Endothelial cell of umbilical vein (primary cell): ENCODE measurements at regions not wholly inside any gene's neighbourhood (a gene's known extent, or its start where the extent isn't known, plus 50 kb on each side); places are given as distances from the start of the nearest gene placed in this dataset.

Experiments
- BruUV-seq: library from RNA; stranded (reverse); fragments of 400-500 nt; replicated peaks from 2 replicates; lab custom pipeline; 2021; lab: Mats Ljungman, UMichigan
- CTCF ChIA-PET: fragments of 300-600, 350-600 bp; sonication (Branson Sonifier 250); formaldehyde crosslinking; loops from one replicate; lab custom pipeline; 2021; ENCODE audit warnings: antibody characterized with exemption, inconsistent platforms; lab: Charles Lee
- POLR2A ChIA-PET: fragments of 300-600, 350-600 bp; sonication (Branson Sonifier 250); formaldehyde crosslinking; loops from one replicate; lab custom pipeline; 2021; ENCODE audit warnings: antibody characterized with exemption, inconsistent platforms; lab: Charles Lee
- DNase-seq: peaks from one replicate; pipeline ENCODE4 v3.0.0-alpha.2; 2011; ENCODE audit warnings: low read depth, low spot score
- FAIRE-seq: peaks from 2 replicates; lab custom pipeline; 2011; peaks lifted over from hg19 to GRCh38; lab: Jason Lieb, UNC
- H2AFZ ChIP-seq: 2 replicates; pipeline ENCODE4 v1.6.0; 2012; ENCODE audit warnings: low read depth, low read length, control low read depth, inconsistent platforms
- H3K27ac ChIP-seq: 2 replicates; pipeline ENCODE4 v1.5.1; 2011; ENCODE audit warnings: low read depth, mild to moderate bottlenecking, control low read depth, low read length, moderate library complexity; ENCODE audit not compliant: insufficient read depth
- H3K27me3 ChIP-seq, 2 experiments: 2 replicates each; pipeline versions ENCODE4 v1.6.0 to v1.6.1; 2011; ENCODE audit warnings: low read length in 2 of 2, mixed read lengths in 1 of 2; ENCODE audit not compliant: control insufficient read depth in 2 of 2, insufficient read depth in 2 of 2
- H3K36me3 ChIP-seq, 2 experiments: 2 replicates in 1 of 2; 3 replicates in 1 of 2; pipeline ENCODE4 v1.5.1; 2011; ENCODE audit warnings: low read length in 2 of 2, mild to moderate bottlenecking in 1 of 2, moderate library complexity in 1 of 2; ENCODE audit not compliant: control insufficient read depth in 2 of 2, insufficient read depth in 2 of 2; ENCODE audit errors: extremely low read depth in 1 of 2
- H3K4me1 ChIP-seq: 3 replicates; pipeline ENCODE4 v1.5.1; 2011; ENCODE audit warnings: mild to moderate bottlenecking, low read length; ENCODE audit not compliant: control insufficient read depth, insufficient read depth; ENCODE audit errors: extremely low read depth
- H3K4me2 ChIP-seq: 2 replicates; pipeline ENCODE4 v1.6.1; 2011; ENCODE audit warnings: low read length, control low read depth, mixed read lengths; ENCODE audit not compliant: insufficient read depth
- H3K4me3 ChIP-seq, 3 experiments: fragments of 200-600 bp in 1 of 3; sonication (generic), shearing (Covaris generic) in 1 of 3; replicated peaks in 1 of 3; 2 replicates each; pipeline ENCODE4 v1.5.1; 2011 to 2016; ENCODE audit warnings: control low read depth in 3 of 3, low read length in 3 of 3, mild to moderate bottlenecking in 2 of 3, inconsistent platforms in 1 of 3, low read depth in 1 of 3, moderate library complexity in 1 of 3; ENCODE audit not compliant: insufficient read depth in 1 of 3
- H3K79me2 ChIP-seq: 2 replicates; pipeline ENCODE4 v1.6.0; 2012; ENCODE audit warnings: low read length, inconsistent platforms; ENCODE audit not compliant: control insufficient read depth, insufficient read depth
- H3K9ac ChIP-seq: replicated peaks from 2 replicates; pipeline ENCODE3; 2011; ENCODE audit warnings: low read length, control low read depth; ENCODE audit not compliant: insufficient read depth; ENCODE audit errors: extremely low read depth
- H3K9me1 ChIP-seq: replicated peaks from 3 replicates; pipeline ENCODE4 v1.6.0; 2011; ENCODE audit warnings: mild to moderate bottlenecking, low read length; ENCODE audit not compliant: control insufficient read depth, insufficient read depth; ENCODE audit errors: extremely low read depth
- H3K9me3 ChIP-seq: replicated peaks from 2 replicates; pipeline ENCODE4 v1.5.1; 2012; ENCODE audit warnings: low read length, inconsistent platforms; ENCODE audit not compliant: control insufficient read depth, insufficient read depth
- H4K20me1 ChIP-seq: replicated peaks from 2 replicates; pipeline ENCODE3; 2011; ENCODE audit warnings: mild to moderate bottlenecking, low read length; ENCODE audit not compliant: control insufficient read depth, insufficient read depth; ENCODE audit errors: extremely low read depth
- GATA2 ChIP-seq: IDR thresholded peaks from 2 replicates; pipeline ENCODE4 v1.7.0; 2011; ENCODE audit warnings: low read depth, mild to moderate bottlenecking, moderate library complexity, mixed read lengths, low read length; ENCODE audit not compliant: insufficient read length, insufficient read depth
- JUN ChIP-seq: IDR thresholded peaks from 2 replicates; pipeline ENCODE4 v1.6.1; 2011; ENCODE audit warnings: borderline replicate concordance, low read depth; ENCODE audit not compliant: insufficient read length, insufficient read depth
- dilution Hi-C: fragments of 300-500 bp; cut with MboI; formaldehyde crosslinking; loops from one replicate; pipeline ENCODE4 v1.15.0; 2019; ENCODE audit warnings: low sequenced_read_pairs; ENCODE audit not compliant: extremely low pct_ligation_motif_present
- intact Hi-C: fragments of 100-400 bp; cut with micrococcal nuclease; formaldehyde crosslinking; loops from one replicate; pipeline ENCODE4 v1.10.0; 2022
- TF ChIP-seq, protein P1 (sequence below), 2 donors: IDR thresholded peaks; 1 replicate in 1 of 2; 2 replicates in 1 of 2; pipeline ENCODE4 v1.5.1; 2011; ENCODE audit warnings: low read length in 2 of 2, mild to moderate bottlenecking in 2 of 2, moderate library complexity in 2 of 2, control low read depth in 1 of 2, inconsistent platforms in 1 of 2, low read depth in 1 of 2; ENCODE audit not compliant: insufficient read depth in 1 of 2; ENCODE audit errors: extremely low read depth in 1 of 2

DNA sequence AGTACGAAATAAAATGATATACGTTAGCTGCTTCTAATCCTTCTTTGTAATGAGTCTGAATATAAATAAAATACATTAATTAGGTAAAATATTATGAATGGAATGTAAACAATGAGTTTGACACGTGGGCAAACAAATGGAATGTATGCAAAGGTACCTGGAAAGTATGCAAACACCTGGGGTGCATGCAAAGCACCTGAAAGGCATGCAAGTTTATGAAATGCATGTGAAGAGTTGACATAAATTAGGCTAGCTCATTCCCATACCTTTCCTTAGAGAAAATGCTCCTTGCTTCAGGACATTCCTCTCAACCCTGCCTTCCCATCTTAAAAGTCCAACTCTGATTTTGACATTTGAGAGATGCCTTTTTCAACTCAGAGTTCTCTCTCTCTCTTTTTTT is 140.9 kb downstream of the EDN1 start:
- H3K4me3 ChIP-seq = no peak overlapping the region
- no TSS peak for BruUV-seq
- H3K36me3 ChIP-seq = no peaks in the 10 kb centered on the region
- H3K27ac ChIP-seq = no peak overlapping the region
- POLR2A ChIA-PET = no interaction called here
- CTCF ChIA-PET = no interaction called here
- H3K4me2 ChIP-seq = no peak overlapping the region
- no peaks in the 10 kb centered on the region for H3K9me1 ChIP-seq
- no peaks in the 10 kb centered on the region for H3K79me2 ChIP-seq
- no peaks in the 10 kb centered on the region for H3K9me3 ChIP-seq
- no peak overlapping the region for H2AFZ ChIP-seq
- intact Hi-C loops = no loop called here
- H3K4me1 ChIP-seq = peaks cover 1% of the 10 kb centered on the region
- H3K9ac ChIP-seq = no peak overlapping the region
- dilution Hi-C loops = no loop called here
- TF ChIP-seq, protein P1, sequence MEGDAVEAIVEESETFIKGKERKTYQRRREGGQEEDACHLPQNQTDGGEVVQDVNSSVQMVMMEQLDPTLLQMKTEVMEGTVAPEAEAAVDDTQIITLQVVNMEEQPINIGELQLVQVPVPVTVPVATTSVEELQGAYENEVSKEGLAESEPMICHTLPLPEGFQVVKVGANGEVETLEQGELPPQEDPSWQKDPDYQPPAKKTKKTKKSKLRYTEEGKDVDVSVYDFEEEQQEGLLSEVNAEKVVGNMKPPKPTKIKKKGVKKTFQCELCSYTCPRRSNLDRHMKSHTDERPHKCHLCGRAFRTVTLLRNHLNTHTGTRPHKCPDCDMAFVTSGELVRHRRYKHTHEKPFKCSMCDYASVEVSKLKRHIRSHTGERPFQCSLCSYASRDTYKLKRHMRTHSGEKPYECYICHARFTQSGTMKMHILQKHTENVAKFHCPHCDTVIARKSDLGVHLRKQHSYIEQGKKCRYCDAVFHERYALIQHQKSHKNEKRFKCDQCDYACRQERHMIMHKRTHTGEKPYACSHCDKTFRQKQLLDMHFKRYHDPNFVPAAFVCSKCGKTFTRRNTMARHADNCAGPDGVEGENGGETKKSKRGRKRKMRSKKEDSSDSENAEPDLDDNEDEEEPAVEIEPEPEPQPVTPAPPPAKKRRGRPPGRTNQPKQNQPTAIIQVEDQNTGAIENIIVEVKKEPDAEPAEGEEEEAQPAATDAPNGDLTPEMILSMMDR (IDR thresholded peaks at IDR 0.05; ENCODE audit: extremely low read depth in 1 of 2, insufficient read depth in 1 of 2, low read depth in 1 of 2, low read length in 2 of 2) = no peak
- no peak for DNase-seq
- H3K27me3 ChIP-seq = no peaks in the 10 kb centered on the region
- no peaks in the 10 kb centered on the region for H4K20me1 ChIP-seq
- no peak for FAIRE-seq

DNA sequence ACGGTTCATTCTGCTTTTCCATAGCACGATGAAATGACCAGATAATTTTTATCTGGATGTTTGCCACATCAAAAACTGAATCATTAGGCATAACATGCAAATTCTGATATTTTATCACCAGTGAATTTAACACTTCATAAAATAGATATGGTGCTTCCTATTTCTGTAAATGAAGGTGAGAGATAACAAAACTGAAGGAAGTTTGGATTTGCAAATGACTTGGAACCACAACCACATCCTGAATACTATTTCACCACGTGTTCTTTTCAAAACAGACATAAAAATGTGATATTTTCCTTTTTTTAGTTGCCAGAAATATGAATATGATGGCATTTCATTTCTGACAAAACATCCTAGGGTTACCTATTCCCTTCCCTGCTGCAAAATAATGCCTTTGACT is 146.1 kb downstream of the EDN1 start:
- ChIA-PET CTCF (no interaction called here), POLR2A (no interaction called here)
- no peak overlapping the region for H2AFZ ChIP-seq
- no peaks in the 10 kb centered on the region for H3K9me3 ChIP-seq
- FAIRE-seq (no peak), DNase-seq (peak; percentile 46)
- no peak for TF ChIP-seq JUN
- TF ChIP-seq GATA2 = peak; percentile 78
- H3K4me1 ChIP-seq = peaks cover 5% of the 10 kb centered on the region
- intact Hi-C loops = loop anchor here (1.0 kb wide), 1 partner anchor 101 kb away; no protein-coding TSS in a partner anchor
- no peaks in the 10 kb centered on the region for H3K36me3 ChIP-seq
- H3K27me3 ChIP-seq = no peaks in the 10 kb centered on the region
- H3K4me2 ChIP-seq = no peak overlapping the region
- dilution Hi-C loops = no loop called here
- BruUV-seq = no TSS peak
- no peak overlapping the region for H3K27ac ChIP-seq
- no peaks in the 10 kb centered on the region for H4K20me1 ChIP-seq
- no peaks in the 10 kb centered on the region for H3K79me2 ChIP-seq
- H3K9me1 ChIP-seq = no peaks in the 10 kb centered on the region
- no peak overlapping the region for H3K4me3 ChIP-seq
- H3K9ac ChIP-seq = no peak overlapping the region
